ENCODE measurements at regions not wholly inside any gene's neighbourhood (a gene's known extent, or its start where the extent isn't known, plus 50 kb on each side); places are given as distances from the start of the nearest gene placed in this dataset.

DNA sequence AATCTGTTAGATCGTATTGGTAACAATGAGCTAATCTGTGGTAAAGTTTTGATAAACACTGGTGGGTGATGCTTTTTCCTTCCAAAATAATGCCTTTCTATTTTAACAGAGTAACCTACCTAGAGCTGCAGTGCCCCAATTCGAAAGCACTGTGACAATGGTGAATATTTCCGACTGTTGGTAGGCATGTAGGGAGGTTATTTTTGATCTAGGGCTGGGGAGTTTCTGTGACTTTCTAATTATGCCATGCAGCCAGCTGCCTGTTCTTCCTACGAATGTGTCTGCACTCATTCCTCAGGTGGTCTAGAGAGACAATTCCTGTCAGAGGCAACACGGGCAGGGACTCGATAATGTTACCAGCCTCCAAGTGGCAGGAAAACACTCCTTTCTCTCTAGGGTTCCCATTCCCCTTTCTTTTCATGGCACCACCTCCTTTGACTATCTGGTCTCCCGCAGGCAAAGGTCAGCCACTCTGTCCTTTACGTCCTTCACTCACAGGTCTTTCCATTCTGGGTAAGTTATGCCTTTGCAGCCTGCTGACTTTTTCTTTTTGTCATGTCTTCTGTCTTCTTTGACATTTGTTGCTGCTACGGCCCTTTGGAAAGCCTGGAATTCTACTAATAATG lies 167.2 kb upstream of the MGAT5 start:
- Histone ChIP-seq H3K27me3 (ENCODE audit: control insufficient read depth, insufficient read depth, low read length) (no peaks in the 10 kb centered on the region), H2BK20ac (ENCODE audit: low read depth, low read length) (no peak overlapping the region), H2BK15ac (ENCODE audit: low read depth, low read length) (no peak overlapping the region), H3K4ac (ENCODE audit: low read depth, low read length) (no peak overlapping the region), H3K18ac (ENCODE audit: low read depth, low read length) (no peak overlapping the region; the same call in 1 of the 2 replicates), H3K27ac (ENCODE audit: insufficient read depth, low read length) (no peak overlapping the region), H3K4me1 (ENCODE audit: control insufficient read depth, insufficient read depth, low read length) (peaks cover 5% of the 10 kb centered on the region; the same call in 1 of the 2 replicates), H4K8ac (ENCODE audit: low read depth in 2 of 2, low read length in 2 of 2) (no peak overlapping the region), H3K9me3 (ENCODE audit: control insufficient read depth, insufficient read depth, low read length) (no peaks in the 10 kb centered on the region), H3K14ac (replicated peaks; ENCODE audit: low read depth, low read length) (no peak overlapping the region), H2BK120ac (ENCODE audit: low read depth, low read length) (no peak overlapping the region), H3K36me3 (ENCODE audit: control insufficient read depth, insufficient read depth, low read length) (no peaks in the 10 kb centered on the region), H3K4me2 (ENCODE audit: low read depth, low read length) (no peak overlapping the region), H4K20me1 (ENCODE audit: insufficient read depth, low read length) (no peaks in the 10 kb centered on the region), H3K79me1 (ENCODE audit: low read depth in 1 of 2, low read length in 2 of 2) (no peaks in the 10 kb centered on the region), H4K91ac (ENCODE audit: insufficient read depth, low read depth, low read length) (no peak overlapping the region), H3K9me1 (ENCODE audit: insufficient read depth, low read length) (no peaks in the 10 kb centered on the region), H2BK5ac (ENCODE audit: low read depth, low read length, poor library complexity, severe bottlenecking) (no peak overlapping the region), H3K23ac (ENCODE audit: low read depth, low read length) (no peak overlapping the region), H3K4me3 (ENCODE audit: insufficient read depth, low read depth, low read length) (no peak overlapping the region), H3K56ac (ENCODE audit: extremely low read depth, insufficient read depth, low read length) (no peak overlapping the region), H2AFZ (replicated peaks; ENCODE audit: low read length, poor library complexity) (no peak overlapping the region), H4K5ac (ENCODE audit: low read depth, low read length) (no peak overlapping the region), H2AK9ac (replicated peaks; ENCODE audit: low read depth, low read length, poor library complexity) (no peak overlapping the region), H2AK5ac (ENCODE audit: low read depth, low read length) (no peak overlapping the region), H3K9ac (ENCODE audit: low read depth, low read length) (no peak overlapping the region)
- intact Hi-C loops (cut with micrococcal nuclease) (no loop called here), in situ Hi-C loops (cut with MboI; ENCODE audit: low sequenced_read_pairs) (loop anchor here (10.0 kb wide), 1 partner anchor 182 kb away; no protein-coding TSS in a partner anchor), dilution Hi-C loops (cut with HindIII; ENCODE audit: low sequenced_read_pairs, unreplicated experiment) (no loop called here)
- BruUV-seq (replicated peaks) = no TSS peak
- ATAC-seq (ENCODE audit: low read depth) (no peak), DNase-seq (no peak)
- ChIA-PET CTCF (interaction anchor here (0.9 kb wide), 1 partner anchor 200 kb away, joined by 3 read pairs; no protein-coding TSS in a partner anchor), POLR2A (ENCODE audit: unreplicated experiment) (no interaction called here)
- no peak for TF ChIP-seq RAD21 (IDR thresholded peaks at IDR 0.05; ENCODE audit: low read length)
- no peak for TF ChIP-seq FOS (IDR thresholded peaks at IDR 0.05; ENCODE audit: low read depth, low read length)
- TF ChIP-seq ELK1 (IDR thresholded peaks at IDR 0.05; ENCODE audit: borderline replicate concordance, low read depth, low read length) = no peak
- TF ChIP-seq MXI1 (IDR thresholded peaks at IDR 0.05; ENCODE audit: borderline replicate concordance, low read depth, low read length) = no peak
- no peak for TF ChIP-seq SMC3 (IDR thresholded peaks at IDR 0.05; ENCODE audit: low read depth, low read length)
- WGBS, 2 experiments (ENCODE audit: extremely low coverage in 2 of 2, insufficient read length in 1 of 2) = 15% methylated on average over 2 of the region's 9 CpGs; no CpG with 5 or more reads in 1 of the 2 experiments
